HG03159 (cell line): ENCODE measurements at regions not wholly inside any gene's neighbourhood (a gene's known extent, or its start where the extent isn't known, plus 50 kb on each side); places are given as distances from the start of the nearest gene placed in this dataset.
"Not testable (repeated sequence)": the region's sequence is repeated elsewhere in the genome, so short reads cannot be mapped to it uniquely, and the experiment has no call there.

Experiments used
- ATAC-seq: cut with Tn5 transposase; IDR thresholded peaks from one replicate; pipeline ENCODE4 v1.9.1; 2021; ENCODE audit warnings: mild to moderate bottlenecking, moderate library complexity; ENCODE audit not compliant: unreplicated experiment

DNA sequence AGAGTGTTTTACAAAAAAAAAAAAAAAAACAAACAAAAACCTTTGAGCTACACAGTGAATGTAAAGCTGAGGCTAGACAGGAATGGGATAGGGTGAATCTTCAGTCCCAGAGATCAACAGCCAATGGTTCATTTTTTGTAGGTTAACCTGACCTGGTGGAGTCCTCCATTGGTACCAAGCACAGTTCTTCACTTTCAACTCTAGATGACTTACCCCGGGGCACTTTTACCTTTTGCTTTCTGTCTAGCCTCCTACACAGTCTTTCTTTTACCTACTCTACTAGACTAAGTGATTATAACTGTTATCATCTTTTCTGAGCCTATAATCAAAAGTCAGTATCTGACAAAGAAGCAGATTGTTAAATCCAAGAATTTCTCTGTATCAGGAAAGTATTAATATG lies 50.9 kb downstream of the ANXA2R start:
- ATAC-seq, result no peak

DNA sequence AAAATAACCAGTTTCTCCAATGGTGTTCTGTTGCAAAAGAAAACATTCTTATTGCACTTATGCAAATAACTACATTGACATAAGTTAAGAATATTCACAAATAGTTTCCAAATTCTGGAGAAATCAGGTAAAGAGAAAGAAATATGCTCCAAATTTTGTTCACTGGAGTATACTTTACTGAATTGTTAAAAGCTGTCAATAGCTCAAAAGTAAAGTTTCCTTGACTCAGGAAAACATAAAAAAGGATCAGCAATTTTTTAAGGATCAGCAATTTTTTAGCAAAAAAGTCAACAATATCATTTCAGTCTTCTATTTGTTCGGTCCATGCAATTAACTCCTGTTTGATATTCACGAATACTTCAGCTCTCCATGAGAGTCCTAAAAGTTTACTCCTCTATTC lies 51.6 kb downstream of the ANXA2R start:
- no peak for ATAC-seq

- ATAC-seq, result no peak
Measured at GRCh38 chr5:42985129-42986037, 54.7 kb downstream of the ANXA2R start.

GRCh38 chr5:42984307-42984706 lies 55.8 kb downstream of the ANXA2R start:
- no peak for ATAC-seq

DNA sequence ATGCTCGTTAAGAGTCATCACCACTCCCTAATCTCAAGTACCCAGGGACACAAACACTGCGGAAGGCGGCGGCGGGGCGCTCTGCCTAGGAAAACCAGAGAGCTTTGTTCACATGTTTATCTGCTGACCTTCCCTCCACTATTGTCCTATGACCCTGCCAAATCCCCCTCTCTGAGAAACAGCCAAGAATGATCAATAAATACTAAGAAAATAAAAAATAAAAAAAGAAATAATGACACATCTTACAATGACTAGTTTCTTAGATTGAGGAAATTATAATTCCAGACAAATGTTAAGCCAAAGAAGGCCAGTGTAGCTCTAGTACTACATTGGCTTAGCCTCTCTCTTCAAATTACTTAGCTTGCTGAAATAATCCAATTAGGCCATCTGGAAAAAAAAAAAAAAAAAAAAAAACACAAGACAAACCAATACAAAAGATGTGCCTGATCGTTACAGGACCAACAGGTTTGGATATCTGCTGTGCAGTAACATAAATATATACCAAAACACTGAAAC lies 58.0 kb downstream of the ANXA2R start:
- no peak for ATAC-seq

DNA sequence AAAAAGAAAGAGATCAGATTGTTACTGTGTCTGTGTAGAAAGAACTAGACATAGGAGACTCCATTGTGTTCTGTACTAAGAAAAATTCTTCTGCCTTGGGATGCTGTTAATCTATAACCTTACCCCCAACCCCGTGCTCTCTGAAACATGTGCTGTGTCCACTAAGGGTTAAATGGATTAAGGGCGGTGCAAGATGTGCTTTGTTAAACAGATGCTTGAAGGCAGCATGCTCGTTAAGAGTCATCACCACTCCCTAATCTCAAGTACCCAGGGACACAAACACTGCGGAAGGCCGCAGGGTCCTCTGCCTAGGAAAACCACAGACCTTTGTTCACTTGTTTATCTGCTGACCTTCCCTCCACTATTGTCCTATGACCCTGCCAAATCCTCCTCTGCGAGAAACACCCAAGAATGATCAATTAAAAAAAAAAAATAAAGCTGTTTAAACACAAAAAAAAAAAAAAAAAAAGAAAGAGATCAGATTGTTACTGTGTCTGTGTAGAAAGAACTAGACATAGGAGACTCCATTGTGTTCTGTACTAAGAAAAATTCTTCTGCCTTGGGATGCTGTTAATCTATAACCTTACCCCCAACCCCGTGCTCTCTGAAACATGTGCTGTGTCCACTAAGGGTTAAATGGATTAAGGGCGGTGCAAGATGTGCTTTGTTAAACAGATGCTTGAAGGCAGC lies 58.6 kb downstream of the ANXA2R start:
- not testable (repeated sequence) for ATAC-seq

DNA sequence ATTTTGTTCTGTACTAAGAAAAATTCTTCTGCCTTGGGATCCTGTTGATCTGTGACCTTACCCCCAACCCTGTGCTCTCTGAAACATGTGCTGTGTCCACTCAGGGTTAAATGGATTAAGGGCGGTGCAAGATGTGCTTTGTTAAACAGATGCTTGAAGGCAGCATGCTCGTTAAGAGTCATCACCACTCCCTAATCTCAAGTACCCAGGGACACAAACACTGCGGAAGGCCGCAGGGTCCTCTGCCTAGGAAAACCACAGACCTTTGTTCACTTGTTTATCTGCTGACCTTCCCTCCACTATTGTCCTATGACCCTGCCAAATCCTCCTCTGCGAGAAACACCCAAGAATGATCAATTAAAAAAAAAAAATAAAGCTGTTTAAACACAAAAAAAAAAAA lies 59.1 kb downstream of the ANXA2R start:
- ATAC-seq, result not testable (repeated sequence)

DNA sequence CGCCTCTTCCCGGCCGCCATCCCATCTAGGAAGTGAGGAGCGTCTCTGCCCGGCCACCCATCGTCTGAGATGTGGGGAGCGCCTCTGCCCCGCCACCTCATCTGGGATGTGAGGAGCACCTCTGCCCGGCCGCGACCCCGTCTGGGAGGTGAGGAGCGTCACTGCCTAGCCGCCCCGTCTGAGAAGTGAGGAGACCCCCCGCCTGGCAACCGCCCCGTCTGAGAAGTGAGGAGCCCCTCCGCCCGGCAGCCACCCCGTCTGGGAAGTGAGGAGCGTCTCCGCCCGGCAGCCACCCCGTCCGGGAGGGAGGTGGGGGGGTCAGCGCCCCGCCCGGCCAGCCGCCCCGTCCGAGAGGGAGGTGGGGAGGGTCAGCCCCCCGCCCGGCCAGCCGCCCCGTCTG lies 59.7 kb downstream of the ANXA2R start:
- not testable (repeated sequence) for ATAC-seq

DNA sequence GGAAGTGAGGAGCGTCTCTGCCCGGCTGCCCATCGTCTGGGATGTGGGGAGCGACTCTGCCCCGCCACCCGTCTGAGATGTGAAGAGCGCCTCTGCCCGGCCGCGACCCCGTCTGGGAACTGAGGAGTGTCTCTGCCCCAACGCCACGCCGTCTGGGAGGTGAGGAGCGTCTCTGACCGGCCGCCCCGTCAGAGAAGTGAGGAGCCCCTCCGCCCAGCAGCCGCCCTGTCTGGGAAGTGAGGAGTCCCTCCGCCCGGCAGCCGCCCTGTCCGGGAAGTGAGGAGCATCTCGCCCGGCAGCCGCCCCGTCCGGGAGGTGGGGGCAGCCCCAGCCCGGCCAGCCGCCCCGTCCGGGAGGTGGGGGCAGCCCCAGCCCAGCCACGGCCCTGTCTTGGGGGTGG lies 60.9 kb downstream of the ANXA2R start:
- ATAC-seq, result not testable (repeated sequence)

DNA sequence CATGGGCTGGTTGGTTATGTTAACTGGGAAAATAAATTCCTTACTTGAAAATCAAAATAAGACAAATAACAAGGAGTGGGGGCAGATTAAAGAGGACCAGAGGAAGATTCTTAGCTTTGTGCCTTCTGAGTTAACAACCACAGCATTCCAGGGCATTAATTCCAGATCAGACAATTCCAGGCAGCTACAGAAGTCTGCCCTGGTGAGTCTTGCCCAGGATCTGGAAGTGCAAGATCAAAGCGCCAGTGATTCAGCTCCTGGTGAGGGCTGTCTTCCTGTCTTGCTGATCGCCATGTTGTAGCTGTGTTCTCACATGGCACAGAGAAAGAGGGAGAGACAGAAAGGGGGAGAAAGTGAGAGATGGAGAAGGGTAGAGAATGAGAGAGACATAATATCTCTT lies 65.6 kb downstream of the ANXA2R start:
- ATAC-seq, result no peak

GRCh38 chr5:42970636-42971559 lies 69.2 kb downstream of the ANXA2R start:
- ATAC-seq, result no peak

DNA sequence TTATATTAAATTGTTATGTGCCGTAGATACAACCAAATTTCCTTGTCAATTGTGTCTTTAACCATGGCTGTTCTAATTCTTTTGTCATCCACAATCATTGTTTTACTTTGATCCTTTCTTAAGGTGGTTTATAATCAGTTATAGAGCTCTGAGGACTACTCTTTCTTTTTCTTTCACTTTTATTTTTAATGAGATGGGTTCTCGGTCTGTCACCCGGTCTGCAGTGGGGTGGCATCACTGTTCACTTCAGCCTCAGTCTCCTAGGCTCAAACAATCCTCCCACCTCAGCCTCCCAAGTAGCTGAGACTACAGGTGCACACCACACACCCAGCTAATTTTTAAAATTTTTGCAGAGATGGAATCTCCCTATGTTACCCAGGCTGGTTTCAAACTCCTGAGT lies 74.2 kb downstream of the ANXA2R start:
- ATAC-seq, result no peak

DNA sequence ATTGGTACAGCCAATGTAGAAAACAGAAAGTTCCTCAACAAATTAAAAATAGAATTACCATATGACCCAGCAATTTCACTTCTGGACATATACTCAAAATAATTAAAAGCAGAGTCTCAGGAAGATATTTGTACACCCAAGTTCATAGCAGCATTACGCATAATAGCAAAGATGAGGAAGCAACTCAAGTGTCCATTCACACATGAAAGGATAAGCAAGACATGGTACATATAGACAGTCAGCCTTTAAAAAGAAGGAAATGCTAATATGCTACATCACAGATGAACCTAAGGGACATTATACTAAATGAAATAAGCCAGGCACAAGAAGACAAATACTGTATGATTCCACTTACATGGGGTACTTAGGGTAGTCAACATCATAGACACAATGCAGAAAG lies 76.7 kb downstream of the ANXA2R start:
- no peak for ATAC-seq

GRCh38 chr5:42962124-42962523 lies 78.0 kb downstream of the ANXA2R start:
- no peak for ATAC-seq

- no peak for ATAC-seq
Measured at GRCh38 chr5:42960506-42960905, 79.6 kb downstream of the ANXA2R start.

DNA sequence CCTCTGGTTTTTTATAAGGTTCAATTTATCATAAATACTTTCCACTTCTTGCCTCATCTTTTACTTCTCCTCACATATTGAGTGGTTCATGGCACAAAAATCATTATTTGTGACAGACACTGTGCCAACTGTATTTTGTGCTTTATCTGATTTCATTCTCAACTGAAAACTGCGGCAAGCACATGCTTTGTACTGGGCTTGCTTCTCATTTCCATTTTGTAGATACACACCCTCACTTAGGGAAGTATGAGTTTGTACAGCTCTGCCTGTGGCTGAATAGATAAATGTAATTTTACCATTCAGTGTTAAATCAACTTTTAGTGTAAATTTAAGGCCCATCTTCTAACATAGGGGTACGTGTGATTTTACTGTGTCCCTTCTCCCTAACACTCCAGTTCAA lies 83.6 kb downstream of the ANXA2R start:
- ATAC-seq, result no peak

DNA sequence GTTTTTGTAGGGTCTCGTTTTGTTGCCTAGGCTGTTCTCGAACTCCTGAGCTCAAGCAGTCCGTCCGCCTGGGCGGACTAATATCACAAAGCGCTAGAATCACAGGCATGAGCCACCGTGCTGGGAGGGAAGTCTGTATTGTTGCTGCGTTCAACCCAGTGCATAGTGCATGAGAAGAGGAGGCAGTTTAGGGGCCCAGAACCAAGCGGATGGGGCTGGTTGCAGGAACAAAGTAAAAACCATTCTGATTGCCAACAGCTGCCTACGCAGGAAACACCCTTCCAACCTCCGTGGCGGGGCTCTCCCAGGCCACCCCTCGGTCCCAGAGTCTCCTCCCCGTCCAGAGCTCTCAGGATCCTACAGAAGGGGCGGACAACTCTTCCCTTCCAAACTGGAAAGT lies 87.1 kb downstream of the ANXA2R start:
- no peak for ATAC-seq

GRCh38 chr5:42952578-42952974 lies 87.5 kb downstream of the ANXA2R start:
- ATAC-seq, result no peak

GRCh38 chr5:42951293-42951840 lies 88.8 kb downstream of the ANXA2R start:
- peak; percentile 34 for ATAC-seq

DNA sequence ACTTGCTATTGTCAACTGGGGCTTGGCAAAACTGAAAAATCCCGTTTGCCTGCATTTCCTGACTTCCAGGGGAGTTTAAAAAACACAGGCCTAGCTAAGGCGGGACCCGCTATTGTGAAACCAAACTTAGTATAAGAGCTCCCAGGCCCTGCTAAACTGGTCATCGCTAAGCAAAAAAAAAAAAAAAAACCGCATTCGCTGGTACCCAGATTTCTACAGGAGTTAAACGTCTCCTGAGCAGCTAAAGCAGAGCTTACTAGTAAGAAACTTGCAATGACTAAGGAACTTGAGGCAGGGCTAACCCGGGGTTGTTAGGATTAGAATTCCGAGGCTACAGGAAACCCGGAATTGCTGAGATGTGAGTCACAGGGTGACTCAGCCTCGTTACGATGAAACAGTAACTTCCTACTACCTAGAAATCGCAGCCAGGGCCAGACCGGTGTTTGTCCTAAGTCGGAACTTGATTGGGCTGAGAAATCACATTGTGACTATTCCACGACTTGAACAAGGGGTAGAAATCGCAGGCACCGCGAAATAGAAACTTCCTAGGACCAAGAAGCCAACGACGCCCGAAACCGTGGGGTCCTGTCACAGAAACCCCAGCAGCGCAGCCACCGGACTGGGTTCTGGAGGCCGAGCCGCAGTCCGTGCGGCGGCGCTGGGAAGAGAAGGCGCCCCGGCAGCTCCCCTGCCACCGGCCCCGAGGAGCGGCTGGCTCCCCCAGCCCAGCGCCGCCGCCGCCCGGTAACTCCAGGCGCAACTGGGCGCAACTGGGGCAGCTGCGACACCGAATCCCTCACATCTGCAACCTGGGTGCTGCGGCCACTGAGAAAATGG lies 89.4 kb downstream of the ANXA2R start:
- ATAC-seq, result peak; percentile 35
